NB4 (cell line): ENCODE measurements at regions not wholly inside any gene's neighbourhood (a gene's known extent, or its start where the extent isn't known, plus 50 kb on each side); places are given as distances from the start of the nearest gene placed in this dataset.

Experiments
- DNase-seq: peaks from one replicate; pipeline ENCODE4 v3.0.0; 2010; ENCODE audit warnings: low read depth
- H3K4me3 ChIP-seq: one replicate; pipeline ENCODE4 v1.5.1; 2011; ENCODE audit warnings: mild to moderate bottlenecking, low read depth, low read length, moderate library complexity
- MAX ChIP-seq: IDR thresholded peaks from 2 replicates; pipeline ENCODE4 v1.6.1; 2011; ENCODE audit warnings: low read depth, low read length
- MYC ChIP-seq: IDR thresholded peaks from 2 replicates; pipeline ENCODE4 v1.6.1; 2011; ENCODE audit warnings: low read depth, low read length
- POLR2A ChIP-seq: IDR thresholded peaks from 2 replicates; pipeline ENCODE4 v1.6.1; 2011; ENCODE audit warnings: mild to moderate bottlenecking; ENCODE audit not compliant: insufficient read length; ENCODE audit errors: extremely low read depth
- TF ChIP-seq, protein P1 (sequence below): IDR thresholded peaks from one replicate; pipeline ENCODE4 v1.5.1; 2012; ENCODE audit warnings: low read depth, low read length

GRCh38 chr3:163533381-163533780 is 1544.9 kb downstream of the SI start:
- H3K4me3 ChIP-seq: no peak overlapping the region
- TF ChIP-seq, protein P1, sequence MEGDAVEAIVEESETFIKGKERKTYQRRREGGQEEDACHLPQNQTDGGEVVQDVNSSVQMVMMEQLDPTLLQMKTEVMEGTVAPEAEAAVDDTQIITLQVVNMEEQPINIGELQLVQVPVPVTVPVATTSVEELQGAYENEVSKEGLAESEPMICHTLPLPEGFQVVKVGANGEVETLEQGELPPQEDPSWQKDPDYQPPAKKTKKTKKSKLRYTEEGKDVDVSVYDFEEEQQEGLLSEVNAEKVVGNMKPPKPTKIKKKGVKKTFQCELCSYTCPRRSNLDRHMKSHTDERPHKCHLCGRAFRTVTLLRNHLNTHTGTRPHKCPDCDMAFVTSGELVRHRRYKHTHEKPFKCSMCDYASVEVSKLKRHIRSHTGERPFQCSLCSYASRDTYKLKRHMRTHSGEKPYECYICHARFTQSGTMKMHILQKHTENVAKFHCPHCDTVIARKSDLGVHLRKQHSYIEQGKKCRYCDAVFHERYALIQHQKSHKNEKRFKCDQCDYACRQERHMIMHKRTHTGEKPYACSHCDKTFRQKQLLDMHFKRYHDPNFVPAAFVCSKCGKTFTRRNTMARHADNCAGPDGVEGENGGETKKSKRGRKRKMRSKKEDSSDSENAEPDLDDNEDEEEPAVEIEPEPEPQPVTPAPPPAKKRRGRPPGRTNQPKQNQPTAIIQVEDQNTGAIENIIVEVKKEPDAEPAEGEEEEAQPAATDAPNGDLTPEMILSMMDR: no peak
- no peak for TF ChIP-seq MYC
- TF ChIP-seq MAX: no peak
- TF ChIP-seq POLR2A: no peak
- no peak for DNase-seq

- no peak overlapping the region for H3K4me3 ChIP-seq
- no peak for TF ChIP-seq MAX
- no peak for TF ChIP-seq POLR2A
- no peak for TF ChIP-seq MYC
- TF ChIP-seq, protein P1: no peak
- DNase-seq: no peak
Observed at GRCh38 chr3:163523375-163523774, 1554.9 kb downstream of the SI start.

DNA sequence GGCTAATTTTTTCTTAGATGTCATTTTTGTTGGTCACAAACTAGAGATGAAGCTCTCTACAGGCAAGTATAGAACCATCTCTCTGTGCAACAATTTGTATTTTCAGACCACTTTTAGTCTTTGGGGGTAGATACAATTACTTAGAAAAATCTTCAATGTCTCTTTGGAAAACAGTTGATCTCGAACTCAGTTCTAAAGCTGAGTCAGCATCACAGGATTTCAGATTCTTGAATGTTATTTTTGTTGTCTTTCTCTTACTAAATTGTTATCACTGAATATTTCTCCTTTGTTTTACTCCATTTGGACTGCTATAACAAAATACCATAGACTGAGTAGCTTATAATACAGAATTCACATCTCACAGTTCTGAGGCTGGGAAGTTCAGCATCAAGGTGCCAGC is 1557.0 kb downstream of the SI start:
- no peak overlapping the region for H3K4me3 ChIP-seq
- no peak for DNase-seq
- no peak for TF ChIP-seq MYC
- no peak for TF ChIP-seq POLR2A
- TF ChIP-seq, protein P1: no peak
- TF ChIP-seq MAX: no peak

GRCh38 chr3:163518065-163518464 is 1560.2 kb downstream of the SI start:
- no peak for DNase-seq
- no peak for TF ChIP-seq POLR2A
- TF ChIP-seq MYC: no peak
- TF ChIP-seq, protein P1: no peak
- no peak for TF ChIP-seq MAX
- H3K4me3 ChIP-seq: no peak overlapping the region

DNA sequence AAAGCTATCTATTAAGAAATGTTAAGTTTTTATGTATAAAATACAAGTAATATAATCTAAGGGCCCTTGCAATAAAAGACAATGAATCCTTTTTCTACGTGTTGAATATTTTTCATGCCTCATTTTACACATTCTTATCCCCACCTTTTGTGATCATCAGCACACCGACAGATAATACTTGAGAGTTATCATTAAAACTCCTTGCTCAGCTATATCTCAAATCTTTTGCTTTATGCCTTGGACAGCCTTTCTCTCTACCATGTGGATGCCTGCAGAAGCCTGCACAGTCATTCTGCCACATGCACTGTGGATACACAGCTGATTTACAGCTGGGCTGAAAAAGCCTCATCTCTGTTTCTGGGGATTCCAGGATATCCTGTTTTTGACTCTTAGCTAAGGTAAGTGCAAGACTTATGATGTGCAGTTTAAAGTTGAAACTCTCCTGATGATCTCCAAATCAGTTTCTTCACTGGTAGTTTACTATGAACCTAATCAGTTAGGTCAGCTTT is 1565.1 kb downstream of the SI start:
- DNase-seq: no peak
- no peak overlapping the region for H3K4me3 ChIP-seq
- TF ChIP-seq MYC (no peak), MAX (no peak), POLR2A (no peak)
- TF ChIP-seq, protein P1: no peak

- no peak for DNase-seq
- TF ChIP-seq POLR2A: no peak
- no peak overlapping the region for H3K4me3 ChIP-seq
Observed at GRCh38 chr3:163508206-163508605, 1570.1 kb downstream of the SI start.
